Lower leg skin (tissue), 4 donors: ENCODE measurements at regions not wholly inside any gene's neighbourhood (a gene's known extent, or its start where the extent isn't known, plus 50 kb on each side); places are given as distances from the start of the nearest gene placed in this dataset.

Source experiments
- DNase-seq, 2 donors: peaks; one replicate each; pipeline ENCODE4 v3.0.0-alpha.2; 2019; ENCODE audit warnings: low spot score in 2 of 2
- H3K4me3 ChIP-seq: fragments of 200-600 bp; sonication (generic); 2 replicates; pipeline ENCODE4 v1.5.1; 2017; ENCODE audit warnings: mild to moderate bottlenecking, low read depth; ENCODE audit not compliant: poor library complexity, severe bottlenecking
- CTCF ChIP-seq, 3 donors: fragments of 450-650 bp; IDR thresholded peaks; one replicate each; pipeline ENCODE4 v1.5.1; 2016; ENCODE audit warnings: antibody characterized with exemption in 3 of 3, mild to moderate bottlenecking in 3 of 3, moderate library complexity in 2 of 3
- POLR2A ChIP-seq, 2 donors: fragments of 450-650 bp; IDR thresholded peaks; one replicate each; pipeline ENCODE4 v1.6.1; 2016 to 2017; ENCODE audit warnings: antibody characterized with exemption in 2 of 2, mild to moderate bottlenecking in 1 of 2, moderate library complexity in 1 of 2
- WGBS, 2 donors: methylation state at CpG; one replicate each; pipeline ENCODE4 v1.1.5; 2018; 5-methylcytosine and 5-hydroxymethylcytosine counted together
- intact Hi-C: fragments of 100-400 bp; cut with DNase I; formaldehyde crosslinking; loops from one replicate; pipeline ENCODE4 v1.15.0; 2023; ENCODE audit warnings: low total_unique reads

- H3K4me3 ChIP-seq, result no peak overlapping the region
- DNase-seq, result no peak
- intact Hi-C loops, result no loop called here
- 57 to 66% methylated on average over 4 of the region's 4 CpGs for WGBS, 2 donors
- TF ChIP-seq POLR2A (IDR thresholded peaks at IDR 0.05), result no peak
- TF ChIP-seq CTCF (IDR thresholded peaks at IDR 0.05), result no peak
These were observed 695.1 kb downstream of the NR2F1-AS1 start for GRCh38 chr5:92885950-92886349.

GRCh38 chr5:92884469-92884868 lies 696.5 kb downstream of the NR2F1-AS1 start:
- H3K4me3 ChIP-seq, result no peak overlapping the region
- WGBS, 2 donors, result 18 to 30% methylated on average over 1 of the region's 1 CpG
- intact Hi-C loops, result no loop called here
- TF ChIP-seq POLR2A (IDR thresholded peaks at IDR 0.05), result no peak
- DNase-seq, result no peak

- no peak overlapping the region for H3K4me3 ChIP-seq
- 69 to 80% methylated on average over 2 of the region's 2 CpGs for WGBS, 2 donors
- intact Hi-C loops, result no loop called here
- no peak for DNase-seq
- TF ChIP-seq POLR2A (IDR thresholded peaks at IDR 0.05) (no peak), CTCF (IDR thresholded peaks at IDR 0.05) (no peak)
These were observed 701.0 kb downstream of the NR2F1-AS1 start for GRCh38 chr5:92879806-92880543.

GRCh38 chr5:92874790-92875189 lies 706.2 kb downstream of the NR2F1-AS1 start:
- no peak for DNase-seq
- intact Hi-C loops, result no loop called here
- TF ChIP-seq CTCF (IDR thresholded peaks at IDR 0.05) (no peak), POLR2A (IDR thresholded peaks at IDR 0.05) (no peak)
- 95 to 98% methylated on average over 2 of the region's 2 CpGs for WGBS, 2 donors
- H3K4me3 ChIP-seq, result no peak overlapping the region

GRCh38 chr5:92868442-92868841 lies 712.6 kb downstream of the NR2F1-AS1 start:
- intact Hi-C loops, result no loop called here
- 93 to 98% methylated on average over 3 of the region's 3 CpGs for WGBS, 2 donors
- no peak for DNase-seq
- H3K4me3 ChIP-seq, result no peak overlapping the region
- no peak for TF ChIP-seq CTCF (IDR thresholded peaks at IDR 0.05)
- no peak for TF ChIP-seq POLR2A (IDR thresholded peaks at IDR 0.05)

- DNase-seq, result no peak
- TF ChIP-seq POLR2A (IDR thresholded peaks at IDR 0.05) (no peak), CTCF (IDR thresholded peaks at IDR 0.05) (no peak)
- WGBS, 2 donors, result 56 to 59% methylated on average over 2 of the region's 2 CpGs
- no peak overlapping the region for H3K4me3 ChIP-seq
- intact Hi-C loops, result no loop called here
These were observed 716.4 kb downstream of the NR2F1-AS1 start for GRCh38 chr5:92864591-92864990.
